ENCODE measurements at regions not wholly inside any gene's neighbourhood (a gene's known extent, or its start where the extent isn't known, plus 50 kb on each side); places are given as distances from the start of the nearest gene placed in this dataset.
A peak's percentile ranks its signal among the peaks of the same experiment; 100 is the strongest.

DNA sequence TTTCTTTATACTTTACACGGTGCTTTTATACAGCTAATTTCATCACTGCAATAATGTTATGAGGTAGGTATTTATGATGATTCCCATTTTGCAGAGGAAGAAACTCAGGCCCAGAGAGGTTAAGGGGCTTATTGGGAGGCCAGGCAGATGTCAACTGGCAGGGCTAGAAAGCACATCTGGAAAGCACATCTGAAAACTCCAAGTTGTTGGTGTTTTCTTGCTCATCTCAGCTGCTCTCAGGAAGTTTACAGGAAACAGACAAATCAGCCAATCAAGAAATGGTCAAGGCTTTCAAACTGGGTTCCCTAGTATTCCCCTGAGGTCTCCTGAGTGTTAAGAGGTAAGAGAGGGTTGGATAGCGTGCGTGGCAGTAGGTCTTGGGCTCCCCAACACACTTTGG, 124.1 kb upstream of the MED13L start:
- peaks cover 28% of the 10 kb centered on the region for H3K4me1 ChIP-seq (ENCODE audit: control insufficient read depth, extremely low read depth, insufficient read depth, low read length)
- H3K9me3 ChIP-seq (ENCODE audit: control insufficient read depth, low read depth, low read length): no peaks in the 10 kb centered on the region
- no peaks in the 10 kb centered on the region for H3K79me2 ChIP-seq (ENCODE audit: control insufficient read depth, insufficient read depth, low read length)
- no peak overlapping the region for H3K4me3 ChIP-seq (ENCODE audit: control insufficient read depth in 2 of 3, extremely low read depth in 1 of 3, insufficient read depth in 2 of 3, low read depth in 1 of 3, low read length in 3 of 3)
- peak overlapping the region; percentile 51 for H3K4me2 ChIP-seq (ENCODE audit: control insufficient read depth, extremely low read depth, insufficient read depth, low read depth, low read length)
- no peaks in the 10 kb centered on the region for H3K27me3 ChIP-seq (ENCODE audit: control insufficient read depth, extremely low read depth, insufficient read depth, low read length)
- H4K20me1 ChIP-seq (ENCODE audit: control insufficient read depth, extremely low read depth, insufficient read depth, low read length): no peaks in the 10 kb centered on the region
- DNase-seq (ENCODE audit: low read depth, low spot score) (no peak), FAIRE-seq (no peak)
- H3K9me1 ChIP-seq (ENCODE audit: control insufficient read depth, extremely low read depth, insufficient read depth, low read length): no peaks in the 10 kb centered on the region
- no peaks in the 10 kb centered on the region for H3K36me3 ChIP-seq (ENCODE audit: control insufficient read depth in 2 of 2, extremely low read depth in 1 of 2, insufficient read depth in 2 of 2, low read length in 2 of 2)
- TF ChIP-seq, protein P1, sequence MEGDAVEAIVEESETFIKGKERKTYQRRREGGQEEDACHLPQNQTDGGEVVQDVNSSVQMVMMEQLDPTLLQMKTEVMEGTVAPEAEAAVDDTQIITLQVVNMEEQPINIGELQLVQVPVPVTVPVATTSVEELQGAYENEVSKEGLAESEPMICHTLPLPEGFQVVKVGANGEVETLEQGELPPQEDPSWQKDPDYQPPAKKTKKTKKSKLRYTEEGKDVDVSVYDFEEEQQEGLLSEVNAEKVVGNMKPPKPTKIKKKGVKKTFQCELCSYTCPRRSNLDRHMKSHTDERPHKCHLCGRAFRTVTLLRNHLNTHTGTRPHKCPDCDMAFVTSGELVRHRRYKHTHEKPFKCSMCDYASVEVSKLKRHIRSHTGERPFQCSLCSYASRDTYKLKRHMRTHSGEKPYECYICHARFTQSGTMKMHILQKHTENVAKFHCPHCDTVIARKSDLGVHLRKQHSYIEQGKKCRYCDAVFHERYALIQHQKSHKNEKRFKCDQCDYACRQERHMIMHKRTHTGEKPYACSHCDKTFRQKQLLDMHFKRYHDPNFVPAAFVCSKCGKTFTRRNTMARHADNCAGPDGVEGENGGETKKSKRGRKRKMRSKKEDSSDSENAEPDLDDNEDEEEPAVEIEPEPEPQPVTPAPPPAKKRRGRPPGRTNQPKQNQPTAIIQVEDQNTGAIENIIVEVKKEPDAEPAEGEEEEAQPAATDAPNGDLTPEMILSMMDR (optimal IDR thresholded peaks at IDR 0.05 in 1 of 3, IDR thresholded peaks at IDR 0.05 in 1 of 3, conservative IDR thresholded peaks at IDR 0.05 in 1 of 3; ENCODE audit: extremely low read depth in 1 of 3, insufficient read depth in 2 of 3, low read length in 3 of 3): no peak
- no peak for TF ChIP-seq EZH2 (IDR thresholded peaks at IDR 0.05; ENCODE audit: low read length)
- peak overlapping the region; percentile 23 for H2AFZ ChIP-seq (ENCODE audit: control insufficient read depth, low read length)
- dilution Hi-C loops (cut with MboI; ENCODE audit: extremely low pct_ligation_motif_present, low sequenced_read_pairs): no loop called here
- no peak overlapping the region for H3K9ac ChIP-seq (ENCODE audit: control insufficient read depth, extremely low read depth, insufficient read depth, low read length)
- H3K27ac ChIP-seq (ENCODE audit: control insufficient read depth, insufficient read depth, low read length): peak overlapping the region; percentile 30

DNA sequence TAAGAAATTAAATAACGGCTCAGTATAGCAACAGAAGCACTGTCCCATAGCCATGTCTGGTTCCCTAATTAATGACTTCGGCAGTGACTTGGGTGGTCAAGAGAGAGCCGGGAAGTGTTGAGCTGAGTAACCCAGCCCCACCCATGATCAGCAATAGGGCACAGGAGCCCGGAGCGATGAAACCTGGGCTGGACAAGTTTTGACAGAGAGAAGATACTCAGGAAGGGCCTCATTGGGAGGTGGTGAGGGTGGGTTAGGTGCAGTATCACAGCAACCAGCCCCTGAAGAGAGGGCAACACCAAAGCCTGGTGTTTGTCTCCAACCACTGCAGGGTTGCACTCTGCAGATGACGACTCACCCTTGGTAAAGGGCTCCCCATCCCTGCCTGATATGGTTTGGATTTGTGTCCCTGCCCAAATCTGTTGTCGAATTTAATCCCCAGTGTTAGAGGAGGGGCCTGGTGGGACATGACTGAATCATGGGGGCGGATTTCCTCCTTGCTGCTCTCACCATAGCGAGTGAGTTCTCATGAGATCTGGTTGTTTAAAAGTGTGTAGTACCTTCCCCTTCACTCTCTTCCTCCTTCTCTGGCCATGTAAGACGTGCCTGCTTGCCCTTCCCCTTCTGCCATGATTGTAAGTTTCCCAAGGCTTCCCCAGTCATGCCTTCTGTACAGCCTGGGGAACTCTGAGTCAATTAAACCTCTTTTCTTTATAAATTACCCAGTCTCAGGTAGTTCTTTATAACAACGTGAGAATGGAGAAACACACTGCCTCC, 124.9 kb upstream of the MED13L start:
- Histone ChIP-seq H3K27me3 (ENCODE audit: control insufficient read depth, extremely low read depth, insufficient read depth, low read length) (no peaks in the 10 kb centered on the region), H4K20me1 (ENCODE audit: control insufficient read depth, extremely low read depth, insufficient read depth, low read length) (no peaks in the 10 kb centered on the region), H3K79me2 (ENCODE audit: control insufficient read depth, insufficient read depth, low read length) (no peaks in the 10 kb centered on the region), H3K4me3 (ENCODE audit: control insufficient read depth in 2 of 3, extremely low read depth in 1 of 3, insufficient read depth in 2 of 3, low read depth in 1 of 3, low read length in 3 of 3) (no peak overlapping the region), H3K36me3 (ENCODE audit: control insufficient read depth in 2 of 2, extremely low read depth in 1 of 2, insufficient read depth in 2 of 2, low read length in 2 of 2) (no peaks in the 10 kb centered on the region), H3K4me2 (ENCODE audit: control insufficient read depth, extremely low read depth, insufficient read depth, low read depth, low read length) (peak overlapping the region; percentile 51), H3K9me1 (ENCODE audit: control insufficient read depth, extremely low read depth, insufficient read depth, low read length) (no peaks in the 10 kb centered on the region), H2AFZ (ENCODE audit: control insufficient read depth, low read length) (peak overlapping the region; percentile 53), H3K27ac (ENCODE audit: control insufficient read depth, insufficient read depth, low read length) (peak overlapping the region; percentile 30), H3K9me3 (ENCODE audit: control insufficient read depth, low read depth, low read length) (no peaks in the 10 kb centered on the region), H3K4me1 (ENCODE audit: control insufficient read depth, extremely low read depth, insufficient read depth, low read length) (peaks cover 29% of the 10 kb centered on the region), H3K9ac (ENCODE audit: control insufficient read depth, extremely low read depth, insufficient read depth, low read length) (no peak overlapping the region)
- TF ChIP-seq, protein P1 (optimal IDR thresholded peaks at IDR 0.05 in 1 of 3, IDR thresholded peaks at IDR 0.05 in 1 of 3, conservative IDR thresholded peaks at IDR 0.05 in 1 of 3; ENCODE audit: extremely low read depth in 1 of 3, insufficient read depth in 2 of 3, low read length in 3 of 3): no peak
- TF ChIP-seq EZH2 (IDR thresholded peaks at IDR 0.05; ENCODE audit: low read length): no peak
- no peak for DNase-seq (ENCODE audit: low read depth, low spot score)
- FAIRE-seq: no peak
- dilution Hi-C loops (cut with MboI; ENCODE audit: extremely low pct_ligation_motif_present, low sequenced_read_pairs): no loop called here
